NCI-H1930 (cell line): ENCODE measurements at regions not wholly inside any gene's neighbourhood (a gene's known extent, or its start where the extent isn't known, plus 50 kb on each side); places are given as distances from the start of the nearest gene placed in this dataset.
A peak's percentile ranks its signal among the peaks of the same experiment; 100 is the strongest.
"Not testable (repeated sequence)": the region's sequence is repeated elsewhere in the genome, so short reads cannot be mapped to it uniquely, and the experiment has no call there.

Experiments
- DNase-seq, 2 experiments: peaks; one replicate each; lab custom pipeline; 2025; lab: John Stamatoyannopoulos, UW

DNA sequence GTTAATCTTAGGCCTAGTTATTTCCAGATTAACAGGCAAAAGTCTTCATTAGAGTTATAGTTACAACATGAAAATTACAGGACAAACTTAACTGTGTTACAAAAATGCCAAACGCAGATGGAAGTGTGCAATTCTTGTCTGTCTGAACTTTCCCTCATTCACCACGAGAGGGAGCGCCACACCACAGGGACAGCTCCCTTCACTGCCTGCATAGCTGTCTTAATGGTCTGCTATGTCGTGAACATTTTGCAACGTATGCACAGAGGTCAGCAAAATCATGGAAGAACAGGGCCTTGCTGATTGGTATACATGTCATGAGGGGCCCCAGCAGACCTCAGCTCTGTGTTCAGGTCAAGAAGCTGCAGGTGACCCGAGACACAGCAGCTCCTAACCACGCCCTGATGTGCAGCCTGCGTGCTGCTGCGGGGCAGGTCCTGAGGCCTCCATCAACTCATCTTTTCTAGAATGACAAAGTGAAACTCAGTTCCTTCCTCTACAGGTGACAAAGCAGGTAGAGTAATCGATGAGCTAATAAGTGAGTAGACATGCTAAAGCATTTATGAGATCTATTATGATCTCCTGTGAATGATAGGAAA, 78.8 kb upstream of the ATP8B1 start:
- peak; percentile 71 to 73 for DNase-seq

DNA sequence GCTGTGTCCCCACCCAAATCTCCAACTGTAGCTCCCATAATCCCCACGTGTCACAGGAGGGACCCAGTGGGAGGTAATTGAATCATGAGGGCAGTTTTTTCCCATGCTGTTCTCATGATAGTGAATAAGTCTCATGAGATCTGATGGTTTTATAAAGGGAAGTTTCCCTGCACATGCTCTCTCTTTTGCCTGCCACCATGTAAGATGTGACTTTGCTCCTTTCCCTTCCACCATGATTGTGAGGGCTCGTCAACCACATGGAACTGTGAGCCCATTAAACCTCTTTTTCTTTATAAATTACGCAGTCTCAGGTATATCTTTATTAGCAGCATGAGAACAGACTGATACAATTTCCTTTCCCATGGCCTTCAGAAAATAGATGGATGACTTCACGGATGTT, 76.8 kb upstream of the ATP8B1 start:
- DNase-seq = not testable (repeated sequence)

DNA sequence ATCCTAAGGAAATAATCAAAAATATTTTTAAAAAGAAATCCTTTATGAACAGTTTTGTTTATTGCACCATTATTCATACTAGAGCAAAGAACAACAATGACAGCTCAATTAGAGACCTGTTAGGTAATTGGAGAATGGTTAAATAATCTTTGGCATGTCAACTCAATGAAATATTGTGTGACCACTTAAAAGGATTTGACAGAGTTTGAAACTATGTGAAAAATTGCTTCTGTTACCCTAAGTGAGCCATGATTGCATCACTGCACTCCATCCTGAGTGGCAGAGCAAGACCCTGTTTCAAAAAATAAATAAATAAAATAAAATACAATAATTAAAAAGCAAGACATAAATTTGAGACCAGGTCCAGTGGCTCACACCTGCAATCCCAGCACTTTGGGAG, 66.1 kb upstream of the ATP8B1 start:
- DNase-seq = no peak

DNA sequence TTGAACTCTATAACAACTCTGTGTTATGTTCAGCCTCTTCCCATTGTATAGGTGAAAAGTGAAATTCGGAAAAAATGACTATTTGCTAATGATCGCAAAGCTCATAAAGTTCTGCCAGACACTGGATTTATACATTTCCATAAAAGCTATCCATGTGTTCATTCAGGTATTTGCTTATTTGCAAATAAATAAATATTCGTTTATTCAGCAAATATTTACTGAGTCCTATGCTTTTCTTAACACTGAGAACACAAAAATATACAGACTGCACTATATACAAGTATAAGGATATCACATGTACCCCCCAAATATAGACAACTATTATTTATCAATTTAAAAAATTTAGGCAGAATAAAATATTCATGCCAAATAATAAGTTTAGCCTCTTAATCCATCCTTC, 63.2 kb upstream of the ATP8B1 start:
- no peak for DNase-seq

DNA sequence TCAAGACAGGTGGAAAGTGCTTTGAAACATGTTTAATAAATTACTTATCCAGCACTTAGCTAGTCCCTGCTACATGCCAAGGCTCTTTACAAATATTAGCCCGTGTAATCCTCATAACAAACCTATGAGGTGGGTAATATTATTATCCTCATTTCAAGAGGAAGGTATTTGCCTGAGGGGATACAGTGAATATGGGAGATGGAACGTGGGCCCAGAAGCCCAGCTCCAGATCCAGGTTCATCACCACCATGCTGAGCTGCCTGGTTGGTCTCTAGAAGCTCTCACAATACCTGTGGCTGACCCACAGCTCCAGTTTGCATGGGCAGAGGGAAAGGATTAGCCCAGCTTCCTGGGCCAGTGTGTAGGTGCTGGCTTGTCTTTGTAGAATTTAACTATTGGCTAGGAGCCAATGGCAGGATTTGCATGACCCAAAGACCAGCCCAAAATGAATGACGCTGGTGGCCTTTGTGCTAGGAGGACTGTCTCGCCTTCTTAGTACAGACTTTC, 61.6 kb upstream of the ATP8B1 start:
- no peak for DNase-seq

DNA sequence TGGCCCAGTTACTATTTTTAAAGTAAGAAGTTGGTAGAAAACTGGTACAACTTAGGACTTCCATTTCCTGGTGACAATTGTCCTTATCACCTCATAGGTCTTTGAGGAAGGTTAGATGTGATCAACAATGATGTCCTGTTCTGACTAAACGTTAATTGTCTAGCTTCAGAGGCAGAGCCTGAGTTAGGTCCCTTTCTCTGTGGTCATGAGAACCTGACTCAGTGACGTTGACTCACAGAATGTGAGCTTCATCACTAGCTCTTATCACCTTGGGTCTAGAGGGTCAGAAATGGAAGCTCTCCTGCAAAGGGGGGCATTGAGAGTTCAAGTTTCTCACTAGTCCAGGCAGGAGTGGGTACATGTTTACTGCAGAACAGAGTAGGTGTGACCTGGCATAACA, 60.6 kb upstream of the ATP8B1 start:
- no peak for DNase-seq

DNA sequence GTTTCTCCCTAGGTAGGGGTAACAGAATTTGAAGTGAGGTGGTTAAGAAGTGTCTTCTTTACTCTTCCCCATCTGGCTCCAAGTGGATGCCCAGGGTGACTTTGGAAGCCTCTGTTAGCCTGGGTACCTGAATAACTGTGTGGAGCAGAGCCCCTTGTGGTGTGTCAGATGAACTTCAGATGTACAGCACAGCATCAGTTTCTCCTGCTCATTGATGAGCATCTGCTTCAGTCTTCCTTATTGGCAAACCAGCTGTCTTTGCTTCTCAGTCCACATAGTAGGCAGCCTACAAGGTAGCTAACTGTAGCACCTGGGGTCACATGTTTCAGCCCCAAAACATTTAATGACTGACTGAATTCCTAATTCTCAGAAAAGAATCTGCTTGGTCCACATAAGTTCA, 56.2 kb upstream of the ATP8B1 start:
- DNase-seq = peak; percentile 22 to 56

DNA sequence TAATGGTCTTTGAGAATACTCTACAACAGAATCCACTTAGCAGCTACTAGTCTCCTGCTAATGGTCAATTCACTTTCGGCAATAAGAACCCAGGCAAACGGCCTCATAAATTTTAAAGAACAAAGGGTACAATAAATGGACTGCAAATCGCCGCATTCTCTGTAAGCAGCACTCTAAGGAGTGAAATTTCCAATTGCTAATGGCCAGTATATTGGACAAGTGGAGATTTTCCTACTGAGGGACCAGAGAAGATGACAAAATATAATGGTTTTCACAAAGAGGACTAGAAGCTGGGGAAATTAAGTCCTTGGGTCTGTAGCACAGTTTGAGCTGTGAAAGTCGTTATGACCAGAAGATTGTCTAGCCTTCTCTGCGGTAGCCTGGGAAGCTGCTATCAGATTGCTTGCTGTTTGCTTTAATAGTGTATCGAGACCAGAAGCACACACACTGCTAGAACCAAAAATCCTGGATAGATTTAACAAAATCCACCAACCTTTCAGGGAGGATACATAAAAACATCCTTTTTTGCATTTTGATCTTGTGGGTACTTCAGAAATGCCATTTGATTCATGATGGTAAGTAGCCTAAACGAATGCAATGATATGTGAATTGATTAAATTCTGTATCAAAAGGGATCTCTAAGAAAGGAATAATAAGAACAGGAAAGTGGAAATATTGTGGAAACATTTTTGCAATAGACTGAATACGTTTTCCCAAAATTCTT, 53.6 kb upstream of the ATP8B1 start:
- peak; percentile 64 to 76 for DNase-seq

DNA sequence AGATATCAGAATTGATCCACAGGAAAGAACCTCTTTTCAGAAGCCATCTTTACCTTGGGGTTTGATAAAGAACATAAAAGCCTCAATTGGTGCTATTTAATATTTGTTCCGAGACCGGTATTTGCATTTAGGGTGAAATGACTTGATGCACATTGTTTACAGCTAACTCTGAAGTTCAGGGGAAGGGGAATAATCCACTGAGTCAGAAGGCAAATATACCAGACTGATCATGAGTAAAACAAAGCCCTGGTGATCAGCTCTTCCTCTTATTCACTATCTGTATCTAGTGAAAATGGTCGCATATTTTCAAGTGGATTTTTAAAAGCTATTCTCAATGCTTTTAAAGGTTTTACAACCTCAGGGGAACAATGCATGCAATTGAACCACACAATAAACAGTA, 53.0 kb upstream of the ATP8B1 start:
- peak; percentile 37 to 86 for DNase-seq

DNA sequence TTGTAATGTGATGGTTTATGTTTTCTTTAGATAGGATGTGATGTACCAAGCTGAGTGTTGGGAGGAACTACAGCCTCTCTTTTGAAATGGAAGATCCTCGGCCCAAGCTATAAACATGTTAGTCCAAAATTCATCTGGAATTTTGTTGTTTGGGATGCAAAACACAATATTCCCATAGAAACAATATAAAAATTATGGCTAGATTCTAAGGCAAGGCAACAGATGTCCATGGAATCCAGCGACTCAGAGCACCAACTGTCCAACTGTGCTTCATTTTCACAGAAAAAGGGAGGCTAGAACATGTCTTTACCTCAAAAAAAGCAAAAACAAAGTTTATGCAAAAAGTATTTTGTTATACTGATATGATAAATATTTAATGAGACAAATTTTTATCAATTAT, 52.4 kb upstream of the ATP8B1 start:
- no peak for DNase-seq

DNA sequence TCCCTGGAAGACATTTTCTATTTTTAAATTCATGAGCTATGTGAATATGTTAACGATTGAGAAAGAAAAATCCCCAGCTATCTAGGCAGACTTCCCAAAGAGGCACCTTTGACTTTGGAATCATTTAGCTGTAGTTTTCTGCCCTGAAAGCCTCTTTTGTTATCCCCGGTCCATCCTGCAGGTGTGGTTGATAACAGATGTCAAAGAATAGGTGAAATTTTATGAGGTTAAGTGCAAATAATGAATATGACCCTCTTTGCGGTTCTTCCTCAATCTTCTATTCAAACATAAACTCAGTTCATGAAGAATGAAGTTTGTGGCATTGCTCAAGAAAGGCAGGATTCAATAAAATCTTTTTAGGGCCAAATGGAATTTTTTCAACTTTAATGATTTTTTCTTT, 51.6 kb upstream of the ATP8B1 start:
- DNase-seq = no peak

DNA sequence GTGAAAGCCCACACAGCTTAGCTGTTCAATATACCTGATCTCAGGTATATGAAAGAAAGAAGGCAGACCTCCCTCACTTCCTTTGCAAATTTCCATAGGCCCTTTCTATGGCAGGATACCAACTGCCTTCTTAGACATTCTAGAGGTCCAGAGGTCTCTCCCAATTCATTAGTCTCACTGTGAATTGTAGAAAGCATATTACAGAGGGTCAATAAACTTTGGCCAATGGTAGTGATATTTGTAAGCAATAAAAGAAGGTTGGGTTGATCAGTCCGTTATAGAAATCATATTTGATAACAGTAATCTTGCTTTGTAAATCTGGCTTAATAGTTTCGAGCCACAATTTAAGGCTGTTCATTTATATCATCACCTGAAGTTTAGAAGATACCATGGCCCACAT, 50.7 kb upstream of the ATP8B1 start:
- no peak for DNase-seq

DNA sequence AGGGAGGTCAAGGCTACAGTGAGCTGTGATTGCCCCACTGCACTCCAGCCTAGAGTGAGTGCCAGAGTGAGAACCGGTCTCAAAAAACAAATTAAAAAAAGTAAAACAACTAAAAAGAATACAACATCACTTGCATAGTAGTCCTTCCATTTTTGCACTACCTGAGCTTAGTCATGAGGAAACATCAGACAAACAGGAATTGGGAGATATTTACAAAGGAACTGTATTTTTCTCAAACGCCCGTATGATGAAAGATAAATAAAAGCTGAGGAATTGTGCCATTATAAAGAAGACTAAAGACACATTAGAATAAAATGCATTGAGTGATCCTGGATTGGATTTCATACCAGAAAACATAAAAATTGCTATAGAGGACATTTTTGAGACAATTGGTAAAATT, 50.0 kb upstream of the ATP8B1 start:
- no peak for DNase-seq
